ENCODE measurements at regions not wholly inside any gene's neighbourhood (a gene's known extent, or its start where the extent isn't known, plus 50 kb on each side); places are given as distances from the start of the nearest gene placed in this dataset.
"Not testable (repeated sequence)": the region's sequence is repeated elsewhere in the genome, so short reads cannot be mapped to it uniquely, and the experiment has no call there.

GRCh38 chr7:85710960-85711359 lies 524.1 kb upstream of the SEMA3D start:
- DNase-seq: no peak

- no peak for DNase-seq
Measured at GRCh38 chr7:85708221-85708620, 521.4 kb upstream of the SEMA3D start.

- no peak for DNase-seq
Measured at GRCh38 chr7:85705076-85705475, 518.2 kb upstream of the SEMA3D start.

GRCh38 chr7:85703251-85704010 lies 516.6 kb upstream of the SEMA3D start:
- DNase-seq: no peak

- no peak for DNase-seq
Measured at GRCh38 chr7:85702348-85702747, 515.5 kb upstream of the SEMA3D start.

GRCh38 chr7:85699482-85699881 lies 512.6 kb upstream of the SEMA3D start:
- DNase-seq: no peak

- DNase-seq: no peak
Measured at GRCh38 chr7:85695533-85695932, 508.7 kb upstream of the SEMA3D start.

- no peak for DNase-seq
Measured at GRCh38 chr7:85695041-85695440, 508.2 kb upstream of the SEMA3D start.

GRCh38 chr7:85693326-85693725 lies 506.5 kb upstream of the SEMA3D start:
- DNase-seq: no peak

GRCh38 chr7:85688712-85689111 lies 501.9 kb upstream of the SEMA3D start:
- DNase-seq: no peak

GRCh38 chr7:85686401-85687181 lies 499.7 kb upstream of the SEMA3D start:
- DNase-seq: no peak

- no peak for DNase-seq
Measured at GRCh38 chr7:85685901-85686300, 499.0 kb upstream of the SEMA3D start.

GRCh38 chr7:85682833-85683620 lies 496.2 kb upstream of the SEMA3D start:
- DNase-seq: no peak

- DNase-seq: no peak
Measured at GRCh38 chr7:85681241-85681640, 494.4 kb upstream of the SEMA3D start.

GRCh38 chr7:85675093-85675492 lies 488.2 kb upstream of the SEMA3D start:
- DNase-seq: not testable (repeated sequence)

GRCh38 chr7:85673876-85674275 lies 487.0 kb upstream of the SEMA3D start:
- DNase-seq: no peak

- DNase-seq: no peak
Measured at GRCh38 chr7:85669225-85669624, 482.4 kb upstream of the SEMA3D start.

- DNase-seq: no peak
Measured at GRCh38 chr7:85664341-85664740, 477.5 kb upstream of the SEMA3D start.

GRCh38 chr7:85659364-85659763 lies 472.5 kb upstream of the SEMA3D start:
- DNase-seq: no peak

- DNase-seq: no peak
Measured at GRCh38 chr7:85655252-85655651, 468.4 kb upstream of the SEMA3D start.

- DNase-seq: no peak
Measured at GRCh38 chr7:85644272-85644671, 457.4 kb upstream of the SEMA3D start.

GRCh38 chr7:85641331-85641730 lies 454.5 kb upstream of the SEMA3D start:
- DNase-seq: no peak

- DNase-seq: no peak
Measured at GRCh38 chr7:85638394-85638793, 451.5 kb upstream of the SEMA3D start.

GRCh38 chr7:85634951-85635350 lies 448.1 kb upstream of the SEMA3D start:
- DNase-seq: no peak

Data from COR-L47 (cell line).